Mucosa of rectum (tissue), 2 donors: ENCODE measurements at regions not wholly inside any gene's neighbourhood (a gene's known extent, or its start where the extent isn't known, plus 50 kb on each side); places are given as distances from the start of the nearest gene placed in this dataset.

ENCODE experiments used
- H3K27ac ChIP-seq, 2 donors: one replicate each; pipeline ENCODE4 v1.7.0; 2013; ENCODE audit warnings: inconsistent platforms in 2 of 2, low read depth in 2 of 2, low read length in 2 of 2
- H3K27me3 ChIP-seq, 2 donors: one replicate each; pipeline ENCODE4 v1.7.0; 2013; ENCODE audit warnings: low read length in 2 of 2; ENCODE audit not compliant: control insufficient read depth in 2 of 2, insufficient read depth in 2 of 2
- H3K36me3 ChIP-seq, 2 donors: one replicate each; pipeline ENCODE4 v1.7.0; 2013; ENCODE audit warnings: low read length in 2 of 2; ENCODE audit not compliant: control insufficient read depth in 2 of 2, insufficient read depth in 2 of 2
- H3K4me1 ChIP-seq, 2 donors: one replicate each; pipeline ENCODE4 v1.7.0; 2013; ENCODE audit warnings: low read length in 2 of 2, mild to moderate bottlenecking in 1 of 2; ENCODE audit not compliant: control insufficient read depth in 2 of 2, insufficient read depth in 2 of 2
- H3K4me3 ChIP-seq, 2 donors: one replicate each; pipeline ENCODE4 v1.7.0; 2013; ENCODE audit warnings: low read length in 2 of 2
- H3K9ac ChIP-seq, 2 donors: one replicate each; pipeline ENCODE4 v1.7.0; 2013; ENCODE audit warnings: low read length in 2 of 2, low read depth in 1 of 2, mild to moderate bottlenecking in 1 of 2
- H3K9me3 ChIP-seq, 2 donors: one replicate each; pipeline ENCODE4 v1.7.0; 2013; ENCODE audit warnings: low read length in 2 of 2; ENCODE audit not compliant: control insufficient read depth in 2 of 2
- donor health status: healthy.
- donor health status: Normal muscosa, but diverticular disease.

- H3K27me3 ChIP-seq, result peaks cover 0 to 4% of the 10 kb centered on the region in 2 donors
- no peaks in the 10 kb centered on the region for H3K4me1 ChIP-seq
- no peaks in the 10 kb centered on the region for H3K36me3 ChIP-seq
- no peak overlapping the region for H3K27ac ChIP-seq
- H3K9ac ChIP-seq, result no peak overlapping the region
- no peaks in the 10 kb centered on the region for H3K9me3 ChIP-seq
- H3K4me3 ChIP-seq, result no peak overlapping the region
These were observed 95.3 kb upstream of the RPL38 start for GRCh38 chr17:74108126-74108705.

GRCh38 chr17:74110467-74110866 is 93.0 kb upstream of the RPL38 start:
- no peak overlapping the region for H3K4me3 ChIP-seq
- H3K27ac ChIP-seq, result no peak overlapping the region
- H3K4me1 ChIP-seq, result no peaks in the 10 kb centered on the region
- no peak overlapping the region for H3K9ac ChIP-seq
- peaks cover 0 to 6% of the 10 kb centered on the region in 2 donors for H3K27me3 ChIP-seq
- no peaks in the 10 kb centered on the region for H3K36me3 ChIP-seq
- H3K9me3 ChIP-seq, result no peaks in the 10 kb centered on the region

- Histone ChIP-seq H3K27ac (no peak overlapping the region), H3K4me1 (no peaks in the 10 kb centered on the region), H3K27me3 (peaks cover 0 to 10% of the 10 kb centered on the region in 2 donors), H3K36me3 (no peaks in the 10 kb centered on the region), H3K9me3 (no peaks in the 10 kb centered on the region), H3K9ac (no peak overlapping the region), H3K4me3 (no peak overlapping the region)
These were observed 90.2 kb upstream of the RPL38 start for GRCh38 chr17:74113326-74113725.

- Histone ChIP-seq H3K4me1 (no peaks in the 10 kb centered on the region), H3K36me3 (no peaks in the 10 kb centered on the region), H3K27ac (no peak overlapping the region), H3K9me3 (no peaks in the 10 kb centered on the region), H3K4me3 (no peak overlapping the region), H3K9ac (no peak overlapping the region), H3K27me3 (peaks cover 0 to 10% of the 10 kb centered on the region in 2 donors)
These were observed 89.5 kb upstream of the RPL38 start for GRCh38 chr17:74113952-74114351.

- H3K4me3 ChIP-seq, result no peak overlapping the region
- H3K4me1 ChIP-seq, result no peaks in the 10 kb centered on the region
- H3K27me3 ChIP-seq, result peaks cover 0 to 10% of the 10 kb centered on the region in 2 donors
- no peak overlapping the region for H3K9ac ChIP-seq
- no peaks in the 10 kb centered on the region for H3K36me3 ChIP-seq
- no peaks in the 10 kb centered on the region for H3K9me3 ChIP-seq
- H3K27ac ChIP-seq, result no peak overlapping the region
These were observed 88.5 kb upstream of the RPL38 start for GRCh38 chr17:74114881-74115470.

GRCh38 chr17:74115586-74115985 is 87.9 kb upstream of the RPL38 start:
- H3K27me3 ChIP-seq, result peaks cover 0 to 10% of the 10 kb centered on the region in 2 donors
- H3K4me3 ChIP-seq, result no peak overlapping the region
- H3K9me3 ChIP-seq, result no peaks in the 10 kb centered on the region
- no peaks in the 10 kb centered on the region for H3K36me3 ChIP-seq
- no peaks in the 10 kb centered on the region for H3K4me1 ChIP-seq
- H3K27ac ChIP-seq, result no peak overlapping the region
- H3K9ac ChIP-seq, result no peak overlapping the region

- Histone ChIP-seq H3K9ac (no peak overlapping the region), H3K4me3 (no peak overlapping the region), H3K27ac (no peak overlapping the region), H3K9me3 (no peaks in the 10 kb centered on the region), H3K36me3 (no peaks in the 10 kb centered on the region), H3K27me3 (peaks cover 0 to 10% of the 10 kb centered on the region in 2 donors), H3K4me1 (no peaks in the 10 kb centered on the region)
These were observed 87.3 kb upstream of the RPL38 start for GRCh38 chr17:74116087-74116717.

- Histone ChIP-seq H3K27me3 (peaks cover 0 to 10% of the 10 kb centered on the region in 2 donors), H3K9me3 (no peaks in the 10 kb centered on the region), H3K4me1 (no peaks in the 10 kb centered on the region), H3K36me3 (no peaks in the 10 kb centered on the region), H3K4me3 (no peak overlapping the region), H3K9ac (no peak overlapping the region), H3K27ac (no peak overlapping the region)
These were observed 86.3 kb upstream of the RPL38 start for GRCh38 chr17:74117087-74117698.

- Histone ChIP-seq H3K9ac (no peak overlapping the region), H3K36me3 (no peaks in the 10 kb centered on the region), H3K9me3 (no peaks in the 10 kb centered on the region), H3K27me3 (peaks cover 0 to 10% of the 10 kb centered on the region in 2 donors), H3K27ac (no peak overlapping the region), H3K4me3 (no peak overlapping the region), H3K4me1 (no peaks in the 10 kb centered on the region)
These were observed 85.5 kb upstream of the RPL38 start for GRCh38 chr17:74117999-74118421.

- Histone ChIP-seq H3K36me3 (no peaks in the 10 kb centered on the region), H3K4me1 (no peaks in the 10 kb centered on the region), H3K27me3 (peaks cover 0 to 10% of the 10 kb centered on the region in 2 donors), H3K9me3 (no peaks in the 10 kb centered on the region), H3K4me3 (no peak overlapping the region), H3K27ac (no peak overlapping the region), H3K9ac (no peak overlapping the region)
These were observed 85.0 kb upstream of the RPL38 start for GRCh38 chr17:74118504-74118903.
